Renal pelvis (tissue), 1 donor: ENCODE measurements at regions not wholly inside any gene's neighbourhood (a gene's known extent, or its start where the extent isn't known, plus 50 kb on each side); places are given as distances from the start of the nearest gene placed in this dataset.

Experiments
- DNase-seq: peaks from one replicate; pipeline ENCODE4 v3.0.0-alpha.2; 2013

GRCh38 chr2:66382091-66382490 lies 52.8 kb upstream of the MEIS1 start:
- peak; percentile 39 for DNase-seq

DNA sequence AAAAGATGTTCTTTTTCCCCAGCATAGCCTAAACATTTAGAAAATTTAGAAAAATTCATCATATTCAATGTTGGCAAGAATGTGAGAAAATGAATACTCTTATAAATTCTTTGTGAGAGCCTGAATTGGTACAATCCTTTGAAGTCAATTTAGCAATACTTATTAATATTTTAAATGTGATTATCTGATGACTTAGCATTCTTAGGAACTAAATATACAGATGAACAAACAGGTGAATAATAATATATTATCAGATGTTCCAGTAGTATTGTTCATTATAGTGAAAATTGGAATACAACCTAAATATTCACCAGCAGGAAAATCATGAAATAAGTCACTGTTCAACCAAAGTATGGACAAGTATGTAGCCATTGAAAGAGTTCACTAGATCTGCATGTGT lies 55.5 kb upstream of the MEIS1 start:
- no peak for DNase-seq

GRCh38 chr2:66377832-66378231 lies 57.1 kb upstream of the MEIS1 start:
- DNase-seq = no peak

DNA sequence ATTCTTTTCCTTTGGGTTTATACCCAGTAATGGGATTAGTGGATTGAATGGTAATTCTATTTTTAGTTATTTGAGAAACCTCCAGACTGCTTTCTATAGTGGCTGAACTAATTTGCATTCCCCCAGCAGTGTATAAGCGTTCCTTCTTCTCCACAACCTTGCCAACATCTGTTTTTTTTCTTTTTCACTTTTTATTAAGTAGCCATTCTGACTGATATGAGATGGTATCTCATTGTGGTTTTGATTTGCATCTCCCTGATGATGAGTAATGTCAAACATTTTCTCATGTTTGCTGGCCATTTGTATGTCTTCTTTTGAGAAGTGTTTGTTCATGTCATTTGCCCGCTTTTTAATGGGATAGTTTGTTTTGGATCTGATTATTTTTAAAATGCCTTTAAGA lies 64.1 kb upstream of the MEIS1 start:
- no peak for DNase-seq

GRCh38 chr2:66366619-66367018 lies 68.3 kb upstream of the MEIS1 start:
- no peak for DNase-seq

- DNase-seq = peak; percentile 51
Observed at GRCh38 chr2:66364495-66365333, 70.2 kb upstream of the MEIS1 start.

DNA sequence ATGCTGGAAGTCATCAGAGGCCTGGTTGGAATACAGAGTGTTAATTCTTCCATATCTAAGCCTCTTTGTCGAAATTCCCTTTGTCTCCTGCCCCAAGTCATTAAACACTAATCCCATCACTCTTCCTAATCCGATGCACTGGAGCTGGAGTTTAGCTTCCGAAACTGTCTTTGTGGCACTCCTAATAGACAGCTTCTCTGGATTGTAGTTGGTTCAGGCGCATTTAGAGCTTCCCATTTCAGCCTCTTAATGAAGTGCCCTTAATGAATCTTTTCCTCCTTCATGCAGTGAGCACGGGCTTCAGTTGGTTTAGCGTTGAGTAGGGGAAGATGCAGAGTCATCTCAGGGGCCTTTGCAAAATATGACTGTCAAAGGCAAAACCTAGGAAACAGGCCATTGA lies 72.2 kb upstream of the MEIS1 start:
- DNase-seq = no peak

- no peak for DNase-seq
Observed at GRCh38 chr2:66346231-66346664, 88.7 kb upstream of the MEIS1 start.

DNA sequence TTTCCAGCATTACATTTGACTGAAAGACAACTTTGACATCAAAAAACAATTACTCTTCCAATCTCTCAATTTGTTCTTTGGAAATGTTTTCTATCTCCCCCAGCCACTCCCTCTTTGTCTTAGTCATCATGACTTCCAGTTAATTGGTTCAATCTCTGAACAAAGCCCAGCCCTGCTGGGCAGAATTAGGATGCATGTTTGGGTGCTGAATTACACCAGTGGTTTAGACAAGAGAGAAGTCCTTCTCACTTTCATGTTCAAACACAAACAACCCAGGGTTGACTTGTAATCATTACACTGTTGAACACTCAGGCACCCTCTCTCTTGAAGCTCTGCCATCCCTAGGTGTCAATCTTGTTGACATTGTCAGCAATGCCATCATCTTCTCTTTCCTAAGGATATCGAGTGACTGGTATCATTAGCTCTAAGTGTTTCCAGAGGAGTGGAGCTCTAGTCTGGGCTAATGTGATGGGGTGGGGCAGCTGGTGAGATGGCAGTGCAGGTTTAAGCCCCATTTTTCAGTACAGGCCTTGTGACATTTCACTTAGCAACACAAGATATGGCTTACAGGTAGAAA lies 90.8 kb upstream of the MEIS1 start:
- DNase-seq = no peak

- DNase-seq = no peak
Observed at GRCh38 chr2:66343259-66343658, 91.7 kb upstream of the MEIS1 start.

- no peak for DNase-seq
Observed at GRCh38 chr2:66340521-66340920, 94.4 kb upstream of the MEIS1 start.

DNA sequence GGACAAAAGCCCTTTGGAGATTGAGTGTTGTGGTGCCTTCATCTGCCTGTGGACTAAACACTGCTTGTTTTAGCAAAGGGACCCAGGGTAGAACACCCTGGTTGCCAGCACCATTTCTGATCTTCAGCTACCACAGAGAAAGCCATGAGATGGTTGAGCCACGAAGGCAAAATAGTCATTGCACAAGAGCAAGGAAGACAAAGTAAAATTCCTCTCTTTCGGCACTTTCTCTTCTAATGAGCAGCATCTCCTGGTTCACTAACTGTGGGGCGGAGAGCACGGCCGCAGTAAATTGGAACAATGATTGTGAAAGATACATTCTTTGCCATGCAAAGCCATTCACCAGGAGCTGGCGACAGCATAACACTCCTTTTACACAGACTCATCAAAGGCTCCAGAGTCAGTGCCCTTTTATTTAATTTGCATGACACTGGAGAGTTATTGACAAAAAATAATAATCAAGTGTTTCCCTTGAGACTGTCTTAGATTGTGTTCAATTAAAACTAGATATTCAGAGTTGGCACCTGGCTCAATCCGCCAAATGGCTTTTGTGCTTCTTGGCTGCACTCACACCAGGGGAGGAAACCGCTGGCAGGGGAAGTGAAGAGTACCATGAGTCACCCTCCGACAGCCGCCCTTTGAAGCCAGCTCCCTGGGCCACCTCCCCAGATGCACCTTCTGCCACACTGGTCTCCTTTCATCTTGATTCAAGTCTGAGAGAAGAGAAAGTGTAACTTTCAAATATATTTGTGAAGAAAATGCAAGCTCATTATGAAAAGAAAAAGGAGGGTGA lies 100.5 kb upstream of the MEIS1 start:
- DNase-seq = no peak

GRCh38 chr2:66331176-66331575 lies 103.7 kb upstream of the MEIS1 start:
- no peak for DNase-seq

- no peak for DNase-seq
Observed at GRCh38 chr2:66329081-66329605, 105.8 kb upstream of the MEIS1 start.

- DNase-seq = no peak
Observed at GRCh38 chr2:66327066-66327740, 107.7 kb upstream of the MEIS1 start.

GRCh38 chr2:66324909-66325528 lies 109.9 kb upstream of the MEIS1 start:
- DNase-seq = no peak

GRCh38 chr2:66324356-66324755 lies 110.6 kb upstream of the MEIS1 start:
- DNase-seq = no peak

DNA sequence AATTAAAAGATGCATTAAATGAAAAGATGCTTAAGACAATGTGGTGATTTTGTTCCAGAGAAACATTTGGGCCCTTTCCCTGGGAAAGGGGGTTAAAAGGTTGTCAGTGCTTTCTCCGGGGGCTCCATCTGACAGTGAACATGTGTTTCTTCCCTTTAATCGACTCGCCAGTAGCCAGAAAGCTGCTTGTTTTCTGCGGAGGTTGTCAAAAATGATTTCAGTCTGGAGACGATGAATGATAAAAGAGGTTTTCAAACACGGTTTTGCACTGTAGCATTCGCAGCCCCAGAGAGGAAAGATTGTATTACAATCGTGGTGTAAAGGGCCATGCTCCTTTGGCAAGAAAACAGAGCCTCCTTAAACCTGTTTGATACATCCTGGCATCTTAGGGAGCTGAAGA lies 111.5 kb upstream of the MEIS1 start:
- no peak for DNase-seq

- no peak for DNase-seq
Observed at GRCh38 chr2:66322506-66323260, 112.2 kb upstream of the MEIS1 start.

- no peak for DNase-seq
Observed at GRCh38 chr2:66318009-66318561, 116.8 kb upstream of the MEIS1 start.
